Muscle of leg (tissue), 3 donors: ENCODE measurements at regions not wholly inside any gene's neighbourhood (a gene's known extent, or its start where the extent isn't known, plus 50 kb on each side); places are given as distances from the start of the nearest gene placed in this dataset.

Experiments
- DNase-seq: peaks from one replicate; pipeline ENCODE4 v3.0.0; 2013
- H3K27ac ChIP-seq: one replicate; pipeline ENCODE4 v1.5.1; 2013; ENCODE audit warnings: mild to moderate bottlenecking, low read length, control low read depth
- H3K27me3 ChIP-seq: one replicate; pipeline ENCODE4 v1.6.1; 2013; ENCODE audit warnings: low read length; ENCODE audit not compliant: control insufficient read depth, insufficient read depth
- H3K36me3 ChIP-seq: one replicate; pipeline ENCODE4 v1.6.1; 2013; ENCODE audit warnings: low read length; ENCODE audit not compliant: control insufficient read depth, insufficient read depth
- H3K4me1 ChIP-seq: one replicate; pipeline ENCODE4 v1.6.1; 2013; ENCODE audit warnings: low read length; ENCODE audit not compliant: control insufficient read depth, insufficient read depth
- H3K4me3 ChIP-seq: one replicate; pipeline ENCODE4 v1.5.1; 2013; ENCODE audit warnings: low read length, control low read depth
- H3K9me3 ChIP-seq: replicated peaks from 2 replicates; pipeline ENCODE4 v1.6.1; 2013; ENCODE audit warnings: low read depth, low read length; ENCODE audit not compliant: control insufficient read depth
- WGBS: methylation state at CpG from one replicate; pipeline ENCODE4 v1.1.5; 2013; ENCODE audit warnings: missing lambda C conversion rate; ENCODE audit not compliant: insufficient coverage; 5-methylcytosine and 5-hydroxymethylcytosine counted together

DNA sequence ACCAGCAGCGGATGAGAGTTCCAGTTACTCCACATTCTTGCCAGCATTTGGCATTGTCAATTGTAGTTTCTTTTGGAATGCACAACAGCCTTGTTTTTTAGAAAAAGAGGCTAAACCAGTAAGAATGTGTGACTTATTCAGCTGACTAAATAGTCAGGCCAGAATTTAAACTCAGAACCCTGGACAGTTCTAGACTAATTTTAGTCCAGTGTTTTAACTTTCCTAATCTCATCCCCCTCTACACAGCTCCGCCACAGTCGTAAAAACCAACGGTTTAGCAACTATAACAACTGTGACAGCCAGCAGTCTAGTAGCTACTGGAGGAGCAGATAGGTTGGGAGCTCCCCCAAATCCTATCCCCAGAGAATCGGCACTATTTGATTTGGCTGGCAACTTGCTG is 103.7 kb downstream of the FOXD1 start:
- H3K9me3 ChIP-seq = peaks cover 8% of the 10 kb centered on the region
- no peak for DNase-seq
- H3K27ac ChIP-seq = no peak overlapping the region
- no peak overlapping the region for H3K4me3 ChIP-seq
- no peaks in the 10 kb centered on the region for H3K4me1 ChIP-seq
- no peaks in the 10 kb centered on the region for H3K36me3 ChIP-seq
- H3K27me3 ChIP-seq = peaks cover 15% of the 10 kb centered on the region
- 100% methylated on average over 1 of the region's 5 CpGs for WGBS

DNA sequence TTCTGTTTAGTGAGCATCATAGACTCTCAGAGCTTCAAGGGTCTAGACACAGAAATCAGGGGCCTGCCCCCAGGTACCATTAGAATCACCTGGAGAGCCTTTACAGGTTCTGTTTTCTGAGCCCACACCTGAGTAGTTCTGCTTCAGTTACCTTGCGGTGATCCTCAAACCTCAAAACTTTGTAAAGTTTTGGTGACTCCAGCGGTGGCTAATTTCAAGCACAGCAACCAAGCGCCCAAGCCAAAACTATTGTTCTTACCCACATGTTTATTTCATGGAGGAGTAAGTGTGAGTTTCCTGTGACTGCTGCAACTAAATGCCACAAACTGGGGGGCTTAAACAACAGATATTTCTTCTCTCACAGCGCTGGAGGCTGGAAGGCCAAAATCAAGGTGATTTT is 108.9 kb downstream of the FOXD1 start:
- H3K36me3 ChIP-seq = no peaks in the 10 kb centered on the region
- no peak overlapping the region for H3K4me3 ChIP-seq
- 100% methylated on average over 1 of the region's 4 CpGs for WGBS
- no peak for DNase-seq
- H3K9me3 ChIP-seq = peaks cover 2% of the 10 kb centered on the region
- H3K27ac ChIP-seq = no peak overlapping the region
- H3K4me1 ChIP-seq = peaks cover 12% of the 10 kb centered on the region
- peaks cover 40% of the 10 kb centered on the region for H3K27me3 ChIP-seq

DNA sequence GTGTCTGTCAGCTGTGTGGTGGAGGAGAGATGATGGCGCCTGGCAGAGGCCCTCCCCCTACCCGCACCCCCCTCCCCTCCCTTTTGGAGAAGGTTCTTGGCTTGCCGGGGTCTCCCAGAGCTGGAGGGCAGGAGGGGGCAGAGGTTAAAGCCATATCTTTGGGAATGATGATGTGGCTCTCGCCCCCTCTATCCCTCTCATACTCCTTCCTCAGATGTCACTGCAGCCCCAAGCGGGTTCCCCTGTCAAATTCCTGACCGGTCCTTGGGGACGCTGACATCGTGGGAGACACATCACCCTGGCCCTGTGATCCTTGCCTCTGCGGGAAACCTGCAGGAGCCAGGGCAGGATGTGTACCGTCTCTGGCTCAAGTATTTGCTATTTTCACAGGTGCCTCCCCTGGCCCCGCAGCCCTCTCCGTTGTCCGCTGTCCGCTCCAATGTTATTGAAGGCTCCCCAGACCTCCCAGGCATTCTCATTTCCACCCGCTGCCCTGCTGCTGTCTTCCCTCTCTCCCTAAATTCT is 109.5 kb downstream of the FOXD1 start:
- H3K27me3 ChIP-seq = peaks cover 40% of the 10 kb centered on the region
- peaks cover 2% of the 10 kb centered on the region for H3K9me3 ChIP-seq
- peaks cover 12% of the 10 kb centered on the region for H3K4me1 ChIP-seq
- H3K36me3 ChIP-seq = no peaks in the 10 kb centered on the region
- no peak overlapping the region for H3K4me3 ChIP-seq
- no peak for DNase-seq
- H3K27ac ChIP-seq = no peak overlapping the region
- WGBS = 57% methylated on average over 12 of the region's 15 CpGs

DNA sequence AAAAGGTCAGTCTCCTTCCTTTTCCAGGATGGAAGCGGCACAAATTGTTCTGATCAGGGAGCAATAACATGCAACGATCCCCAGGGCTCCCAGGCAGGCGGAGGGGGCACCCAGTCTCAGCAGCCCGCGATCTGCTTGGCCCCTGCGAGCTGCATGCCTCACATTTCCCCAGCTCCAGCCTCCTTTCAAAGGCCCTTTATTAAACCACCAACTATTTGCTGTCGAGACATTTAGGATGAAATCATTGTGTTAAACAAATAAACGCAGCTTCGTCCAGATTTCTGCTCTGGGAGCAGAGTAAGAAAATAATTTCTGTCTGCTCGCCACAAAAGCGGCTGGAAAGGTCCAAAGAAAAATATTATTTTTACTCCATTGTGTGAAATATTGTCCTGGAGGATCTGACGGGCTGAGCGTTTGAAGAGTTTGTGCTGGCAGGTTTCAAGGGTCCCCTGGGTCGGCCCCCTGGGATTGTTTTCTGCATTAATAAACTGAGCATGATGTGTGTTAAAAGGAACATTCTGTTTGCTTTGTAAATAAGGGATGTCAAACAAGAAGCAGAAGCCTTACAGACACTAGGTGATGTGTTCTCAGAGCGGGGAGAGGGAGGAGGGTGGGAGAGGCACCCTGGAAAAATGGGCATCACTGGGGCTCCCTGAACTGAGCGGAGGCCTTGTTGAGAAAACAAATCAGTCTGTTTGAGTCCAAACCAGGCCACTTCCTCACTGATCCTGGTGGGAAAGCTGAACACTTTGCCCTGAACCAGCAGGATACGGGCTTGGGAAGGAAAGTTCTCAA is 110.1 kb downstream of the FOXD1 start:
- WGBS = 26% methylated on average over 7 of the region's 17 CpGs
- no peaks in the 10 kb centered on the region for H3K36me3 ChIP-seq
- DNase-seq = peak; percentile 73
- H3K4me3 ChIP-seq = no peak overlapping the region
- peaks cover 2% of the 10 kb centered on the region for H3K9me3 ChIP-seq
- H3K27me3 ChIP-seq = peaks cover 38% of the 10 kb centered on the region
- H3K27ac ChIP-seq = no peak overlapping the region
- peaks cover 12% of the 10 kb centered on the region for H3K4me1 ChIP-seq

DNA sequence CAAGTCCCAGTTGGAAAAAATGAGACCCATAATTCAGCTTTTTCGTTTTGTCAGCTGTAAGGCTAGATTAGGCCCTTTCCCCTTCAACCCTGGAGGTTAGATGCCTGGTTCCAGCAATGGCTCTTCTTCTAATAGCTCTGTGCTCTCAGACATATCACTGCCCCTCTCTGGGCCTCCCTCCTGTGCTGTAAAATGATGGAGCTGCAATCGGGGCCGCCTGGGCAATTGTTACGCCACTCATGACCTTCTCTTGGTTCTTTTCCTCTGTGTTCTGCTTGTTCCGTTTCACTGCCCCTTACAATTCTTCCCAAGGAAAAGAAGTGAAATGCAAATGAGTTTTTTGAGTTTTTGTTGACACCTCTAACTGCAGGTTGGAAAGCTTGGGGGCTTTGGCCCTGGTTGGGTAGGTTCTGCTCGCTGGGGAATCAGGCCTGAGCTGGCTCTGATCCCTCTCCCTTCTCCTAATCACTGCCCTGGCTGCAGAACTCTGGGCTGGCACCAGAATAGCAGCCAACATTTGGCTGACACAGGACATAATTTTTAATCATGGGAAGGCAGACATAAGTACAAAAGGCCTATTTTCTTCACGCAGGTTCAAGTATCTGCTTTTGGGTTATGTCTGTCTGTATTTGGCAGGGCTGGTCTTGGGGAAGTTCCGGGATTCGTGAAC is 110.9 kb downstream of the FOXD1 start:
- no peak for DNase-seq
- no peaks in the 10 kb centered on the region for H3K36me3 ChIP-seq
- H3K4me1 ChIP-seq = peaks cover 12% of the 10 kb centered on the region
- WGBS = 27% methylated on average over 4 of the region's 9 CpGs
- H3K4me3 ChIP-seq = no peak overlapping the region
- H3K27ac ChIP-seq = no peak overlapping the region
- peaks cover 2% of the 10 kb centered on the region for H3K9me3 ChIP-seq
- H3K27me3 ChIP-seq = peaks cover 35% of the 10 kb centered on the region

DNA sequence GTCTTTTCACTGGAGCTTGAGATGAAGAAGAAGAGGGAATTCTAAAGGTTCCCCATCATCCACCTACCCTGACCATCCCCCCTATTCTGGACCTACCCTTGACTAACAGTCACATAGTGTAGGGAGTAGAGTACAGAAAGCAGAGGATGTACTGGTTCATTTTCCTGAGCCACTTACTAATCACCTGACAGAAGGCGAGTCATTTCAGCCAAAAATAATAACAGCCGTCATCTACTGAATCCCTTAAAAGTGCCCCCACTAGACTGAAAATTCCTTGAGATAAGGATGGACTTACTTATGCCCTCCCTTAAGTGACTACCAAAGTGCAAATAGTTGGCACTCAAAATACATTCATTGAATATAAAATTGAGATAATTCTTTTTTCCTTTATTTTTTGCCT is 112.2 kb downstream of the FOXD1 start:
- Histone ChIP-seq H3K9me3 (peaks cover 2% of the 10 kb centered on the region), H3K4me1 (peaks cover 12% of the 10 kb centered on the region), H3K27me3 (peaks cover 32% of the 10 kb centered on the region), H3K27ac (no peak overlapping the region), H3K4me3 (no peak overlapping the region), H3K36me3 (no peaks in the 10 kb centered on the region)
- no CpG with 5 or more reads among the region's 2 CpGs for WGBS
- no peak for DNase-seq

DNA sequence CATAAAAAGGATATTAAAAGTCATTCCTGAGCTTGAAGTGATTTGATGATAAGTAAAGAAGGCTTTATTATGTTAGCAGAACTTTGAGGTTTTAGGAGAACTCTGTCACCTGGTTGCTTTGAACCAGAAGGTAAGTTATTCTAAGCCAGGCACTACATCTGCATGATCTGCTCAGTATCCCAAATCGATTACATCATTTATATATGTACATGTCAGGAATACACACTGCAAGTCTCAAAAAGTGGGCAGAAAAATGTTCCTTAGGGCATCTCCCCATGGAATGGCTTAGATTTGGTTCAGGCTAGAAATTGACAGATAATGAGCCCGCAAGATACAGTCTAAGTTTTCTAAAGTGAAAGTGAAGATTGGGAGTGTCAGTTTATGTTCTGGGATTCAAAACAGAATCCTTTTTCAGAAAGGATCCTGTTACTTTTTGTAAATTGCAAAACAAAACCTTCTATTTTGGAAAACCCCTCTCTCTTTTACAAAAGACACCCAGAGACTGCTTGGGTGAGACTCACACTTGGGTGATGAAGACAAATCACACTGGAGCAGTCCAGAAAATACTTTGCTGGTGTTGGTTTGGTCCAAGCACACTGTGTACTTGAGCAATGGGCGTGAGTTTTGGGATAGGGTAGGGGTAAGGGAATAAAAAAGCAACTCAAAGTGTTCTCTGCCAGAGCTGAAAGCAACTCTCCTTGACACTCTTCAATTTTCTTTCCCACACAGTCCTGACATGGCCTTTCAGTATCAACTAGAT is 114.5 kb downstream of the FOXD1 start:
- peaks cover 10% of the 10 kb centered on the region for H3K4me1 ChIP-seq
- no peaks in the 10 kb centered on the region for H3K36me3 ChIP-seq
- 80% methylated on average over 1 of the region's 3 CpGs for WGBS
- no peak overlapping the region for H3K27ac ChIP-seq
- no peak overlapping the region for H3K4me3 ChIP-seq
- no peak for DNase-seq
- H3K9me3 ChIP-seq = peaks cover 2% of the 10 kb centered on the region
- H3K27me3 ChIP-seq = peaks cover 17% of the 10 kb centered on the region

DNA sequence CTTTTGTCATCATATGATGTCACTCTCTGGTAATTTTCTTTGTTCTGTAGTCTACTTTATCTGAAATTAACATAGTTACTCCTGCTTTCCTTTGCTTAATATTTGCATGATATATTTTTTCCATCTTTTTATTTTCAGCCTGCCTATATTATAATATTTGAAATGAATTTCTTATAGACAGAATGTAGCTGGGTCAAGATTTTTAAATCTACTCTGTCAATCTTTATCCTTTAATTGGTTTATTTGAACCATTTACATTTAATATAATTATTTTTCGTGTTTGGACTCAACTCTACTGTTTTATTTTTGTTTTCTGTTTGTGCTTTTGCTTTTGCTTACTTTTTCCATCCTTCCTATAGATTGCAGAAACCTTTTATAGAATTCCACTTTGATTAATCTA is 118.0 kb downstream of the FOXD1 start:
- Histone ChIP-seq H3K4me3 (no peak overlapping the region), H3K27me3 (peaks cover under 1% of the 10 kb centered on the region), H3K36me3 (no peaks in the 10 kb centered on the region), H3K4me1 (no peaks in the 10 kb centered on the region), H3K9me3 (peaks cover 2% of the 10 kb centered on the region), H3K27ac (no peak overlapping the region)
- WGBS = no CpG with 5 or more reads among the region's 1 CpG
- no peak for DNase-seq

DNA sequence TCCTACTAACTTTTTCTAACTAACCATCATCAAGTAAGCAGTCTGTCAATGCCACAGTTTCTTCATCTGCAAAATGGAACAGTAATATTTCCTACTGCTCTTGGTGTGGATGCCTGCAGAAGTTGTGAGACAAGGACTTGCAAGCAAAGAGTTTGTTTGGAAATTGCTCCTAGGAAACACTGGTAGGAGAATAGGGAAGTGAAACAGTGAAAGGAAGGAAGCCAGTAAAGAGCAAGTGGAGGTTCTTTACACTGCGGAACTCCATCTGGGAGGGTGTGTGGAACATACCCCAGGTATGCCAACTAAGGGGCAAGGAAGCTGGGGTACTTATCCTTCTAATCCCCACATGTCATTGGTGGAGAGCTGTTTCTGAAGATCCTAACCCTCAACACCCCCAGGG is 119.9 kb downstream of the FOXD1 start:
- Histone ChIP-seq H3K27me3 (peaks cover 6% of the 10 kb centered on the region), H3K36me3 (no peaks in the 10 kb centered on the region), H3K9me3 (peaks cover 2% of the 10 kb centered on the region), H3K4me3 (no peak overlapping the region), H3K27ac (no peak overlapping the region), H3K4me1 (no peaks in the 10 kb centered on the region)
- no CpG with 5 or more reads among the region's 1 CpG for WGBS
- DNase-seq = no peak

DNA sequence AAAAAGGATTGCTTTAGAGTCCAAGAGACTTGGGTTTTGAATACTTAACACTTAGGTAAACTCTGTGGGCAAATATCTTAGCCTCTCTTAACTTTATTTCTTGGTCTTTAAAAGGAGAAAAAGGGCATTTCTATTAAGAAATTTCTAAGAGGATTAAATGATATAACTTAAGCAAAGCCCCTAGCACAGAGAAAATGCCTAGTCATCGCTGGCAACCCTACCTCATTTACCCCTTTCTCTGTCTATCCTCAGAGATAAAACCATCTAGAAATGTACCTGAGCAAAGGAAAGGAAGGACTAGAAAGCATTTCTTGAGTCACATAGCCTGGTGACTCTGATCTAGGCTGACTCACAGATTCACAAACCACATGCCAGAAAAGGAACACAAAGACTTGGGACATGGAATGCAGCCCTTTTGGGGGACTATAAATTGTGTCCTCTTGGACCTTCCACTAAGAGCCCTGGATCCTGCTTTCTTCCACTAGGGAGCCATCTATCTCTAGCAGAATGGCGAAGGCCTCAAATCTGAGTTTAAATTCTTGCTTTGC is 120.6 kb downstream of the FOXD1 start:
- Histone ChIP-seq H3K9me3 (peaks cover 2% of the 10 kb centered on the region), H3K4me1 (no peaks in the 10 kb centered on the region), H3K27me3 (peaks cover 7% of the 10 kb centered on the region), H3K4me3 (no peak overlapping the region), H3K27ac (no peak overlapping the region), H3K36me3 (no peaks in the 10 kb centered on the region)
- WGBS = no CpG with 5 or more reads among the region's 2 CpGs
- DNase-seq = no peak
